HG02885 (cell line): ENCODE measurements at regions not wholly inside any gene's neighbourhood (a gene's known extent, or its start where the extent isn't known, plus 50 kb on each side); places are given as distances from the start of the nearest gene placed in this dataset.

Source experiments
- ATAC-seq: cut with Tn5 transposase; IDR thresholded peaks from one replicate; pipeline ENCODE4 v1.9.1; 2021; ENCODE audit warnings: mild to moderate bottlenecking; ENCODE audit not compliant: unreplicated experiment, poor library complexity

- no peak for ATAC-seq
These were observed 93.4 kb upstream of the CDH6 start for GRCh38 chr5:31100047-31100575.

DNA sequence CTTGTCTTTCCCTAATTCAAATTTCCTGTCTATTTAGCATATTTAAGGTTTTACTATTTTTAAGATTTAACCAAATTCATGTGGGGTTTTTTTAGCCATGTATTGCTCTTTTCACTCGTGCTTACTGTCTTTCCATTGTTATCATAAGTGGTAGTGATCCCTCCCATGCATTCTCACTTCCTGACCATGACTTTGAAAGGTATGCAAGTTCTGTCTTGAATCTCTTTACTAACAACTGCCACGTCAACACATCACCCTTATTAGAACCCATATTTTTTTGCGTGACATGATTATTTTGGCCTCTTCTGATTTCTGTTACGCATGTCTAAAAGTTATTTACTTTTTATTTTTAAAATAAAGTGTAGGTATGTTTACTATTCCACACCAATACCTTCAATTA is 94.7 kb upstream of the CDH6 start:
- no peak for ATAC-seq

- ATAC-seq = no peak
These were observed 95.6 kb upstream of the CDH6 start for GRCh38 chr5:31097851-31098250.

DNA sequence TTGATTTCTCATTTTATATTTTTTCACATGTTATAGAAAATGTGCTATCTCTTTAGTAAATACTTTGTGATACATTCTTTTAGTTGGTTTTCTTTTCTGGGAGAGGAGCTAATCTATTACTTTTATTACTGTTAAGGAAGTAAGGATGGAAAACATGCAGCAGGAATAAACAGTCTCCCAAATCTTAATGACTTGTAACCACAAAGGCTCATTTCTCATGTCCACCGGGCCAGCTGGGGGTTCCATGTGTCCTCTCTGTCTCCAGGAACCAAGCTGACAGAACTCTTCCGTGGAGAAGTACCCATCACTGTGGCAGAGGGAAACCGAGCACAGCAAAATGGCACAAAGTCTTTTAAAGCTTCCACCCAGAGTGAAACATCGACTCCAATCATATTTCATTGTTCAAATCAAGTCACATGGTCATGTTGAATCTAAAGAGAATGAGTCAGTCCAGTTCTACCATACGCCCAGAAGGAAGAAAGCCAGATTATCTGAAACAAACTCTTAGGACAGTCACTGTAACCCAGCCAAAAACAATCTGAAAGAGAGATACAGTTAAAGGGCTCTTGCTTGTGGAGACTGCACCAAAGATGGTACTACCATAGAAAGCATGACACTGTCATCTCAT is 97.1 kb upstream of the CDH6 start:
- no peak for ATAC-seq

- no peak for ATAC-seq
These were observed 97.7 kb upstream of the CDH6 start for GRCh38 chr5:31095796-31096195.

DNA sequence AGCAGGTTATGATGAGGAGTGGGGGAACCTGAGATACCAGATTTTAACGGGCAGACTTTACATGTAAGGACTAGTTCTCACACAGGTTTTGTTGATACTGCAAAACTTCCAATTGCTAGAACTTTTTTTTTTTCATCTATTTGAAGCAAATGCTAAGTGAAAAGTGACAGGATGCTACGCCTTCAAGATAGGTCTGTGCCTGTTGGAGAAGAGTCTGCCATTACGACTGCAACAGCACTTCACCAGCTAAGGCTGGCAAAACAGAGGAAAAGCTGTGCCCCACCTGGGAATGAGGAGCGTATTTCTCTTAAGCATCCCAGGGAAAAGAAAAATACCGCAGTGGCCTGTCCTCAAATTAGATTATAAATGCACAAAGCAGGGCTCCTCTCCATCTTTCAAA is 102.0 kb upstream of the CDH6 start:
- ATAC-seq = no peak

GRCh38 chr5:31090467-31090866 is 103.0 kb upstream of the CDH6 start:
- ATAC-seq = no peak

DNA sequence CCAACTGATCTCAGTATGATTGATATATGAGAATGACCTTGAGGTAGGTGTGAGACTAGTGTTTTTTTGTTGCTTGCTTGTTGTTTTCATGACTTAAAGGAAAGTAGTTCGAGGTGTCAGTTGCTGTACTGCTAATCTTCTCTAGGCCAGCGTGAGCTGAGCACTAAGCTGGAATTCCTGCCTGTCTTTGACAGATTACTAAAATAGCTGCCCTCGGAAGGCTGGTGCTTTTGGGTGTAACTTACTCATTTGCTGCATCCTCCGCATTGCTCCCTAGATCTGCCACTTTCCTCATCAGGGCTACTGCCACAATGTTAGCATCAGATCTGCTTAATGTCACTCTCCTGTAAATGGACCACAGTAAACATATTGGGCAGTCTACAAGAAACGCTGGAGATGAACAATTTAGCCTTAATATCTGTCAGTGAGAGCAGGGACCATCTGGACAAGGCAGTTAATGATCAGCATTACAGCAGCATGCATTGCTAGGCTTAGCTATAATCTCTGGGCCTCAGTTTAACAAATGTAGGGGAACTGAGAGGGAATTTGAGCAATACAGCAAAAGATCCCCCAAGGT is 106.6 kb upstream of the CDH6 start:
- no peak for ATAC-seq

- ATAC-seq = no peak
These were observed 108.6 kb upstream of the CDH6 start for GRCh38 chr5:31084871-31085270.

DNA sequence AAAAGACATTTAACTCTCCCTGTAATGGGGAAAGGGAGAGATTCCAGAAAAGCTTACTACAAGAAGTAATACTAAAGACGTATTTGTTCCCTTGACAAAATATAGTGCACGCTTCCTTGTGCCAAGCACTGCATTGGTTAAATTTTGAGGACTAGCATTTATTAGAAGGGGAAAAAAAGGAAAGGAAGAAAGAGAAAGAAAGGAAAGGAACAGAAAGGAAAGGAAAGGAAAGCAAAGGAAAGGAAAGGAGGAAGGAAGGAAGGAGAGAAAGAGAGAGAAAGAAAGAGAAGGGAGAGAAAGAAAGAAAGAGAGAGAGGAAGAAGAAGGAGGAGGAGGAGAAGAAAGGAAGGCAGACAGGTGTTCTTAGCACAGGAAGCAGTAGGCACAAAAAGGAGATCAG is 110.1 kb upstream of the CDH6 start:
- ATAC-seq = no peak

DNA sequence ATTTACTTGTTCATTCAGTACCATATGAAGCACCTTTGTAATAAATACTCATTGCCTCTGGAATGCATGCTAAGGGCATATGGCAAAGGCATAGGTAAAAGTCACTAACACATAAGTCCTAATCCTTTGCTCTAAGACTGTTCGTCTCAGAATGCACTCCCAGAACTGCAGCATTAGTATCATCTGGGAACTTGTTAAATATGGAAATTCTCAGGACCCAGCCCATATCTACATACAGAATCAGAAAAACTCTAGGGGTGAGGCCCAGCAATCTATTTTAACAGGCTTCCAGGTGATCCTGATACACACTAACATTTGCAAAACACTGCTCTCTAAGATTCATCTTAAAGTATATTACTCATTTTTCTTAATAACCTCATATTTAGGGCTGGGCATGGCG is 113.8 kb upstream of the CDH6 start:
- no peak for ATAC-seq

- ATAC-seq = no peak
These were observed 114.5 kb upstream of the CDH6 start for GRCh38 chr5:31078956-31079355.

GRCh38 chr5:31075981-31076380 is 117.5 kb upstream of the CDH6 start:
- ATAC-seq = no peak

- ATAC-seq = no peak
These were observed 125.2 kb upstream of the CDH6 start for GRCh38 chr5:31068287-31068686.

GRCh38 chr5:31066655-31067328 is 126.7 kb upstream of the CDH6 start:
- ATAC-seq = no peak

DNA sequence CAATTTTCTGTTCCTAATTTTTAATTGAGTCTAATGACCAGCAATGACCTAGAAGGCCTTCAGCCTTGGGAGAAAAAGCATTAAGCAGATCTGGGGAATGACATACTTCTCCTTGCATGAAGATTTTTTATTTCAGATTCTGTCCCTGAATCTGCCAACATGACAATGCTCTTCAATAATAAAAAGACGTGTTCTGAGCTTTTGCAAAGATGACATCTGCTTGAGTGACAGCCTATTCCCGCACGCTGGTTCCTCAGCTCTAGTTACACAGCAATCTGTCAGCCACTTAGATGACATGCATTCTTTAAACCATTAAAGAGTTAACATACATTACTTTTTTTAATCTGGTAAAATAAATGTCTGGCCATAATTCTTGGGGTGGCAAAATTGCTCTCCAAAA is 129.3 kb upstream of the CDH6 start:
- ATAC-seq = no peak

DNA sequence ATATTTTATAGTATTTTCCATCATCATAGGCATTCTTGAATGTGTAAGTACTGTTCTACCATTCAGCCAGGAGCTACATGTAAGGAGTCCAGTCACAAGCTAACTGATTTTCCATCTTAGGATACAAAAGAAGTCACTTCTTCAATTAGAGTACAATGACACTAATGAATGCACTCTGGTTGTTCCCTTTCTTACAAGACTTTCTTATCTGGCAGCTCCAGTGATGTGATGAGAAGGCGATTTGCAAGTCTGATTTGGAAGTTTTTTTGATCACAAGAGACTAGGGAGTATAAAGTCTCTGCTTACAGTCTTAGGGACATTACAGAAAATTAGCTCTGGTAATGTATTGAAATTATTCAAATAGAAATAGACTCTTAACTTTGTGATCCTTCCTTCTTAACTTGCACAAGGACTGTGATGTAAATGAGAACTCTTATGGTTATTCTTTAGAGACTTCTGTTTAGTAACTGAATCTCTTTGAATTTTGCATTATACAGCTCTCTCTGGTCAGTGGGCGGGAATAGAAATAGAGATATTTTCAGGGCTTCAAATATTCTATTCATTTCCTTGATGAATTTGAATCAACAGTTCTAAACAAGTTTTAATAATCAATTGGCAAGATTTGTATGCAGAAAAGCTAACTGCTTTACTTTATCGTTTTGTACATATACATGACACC is 130.4 kb upstream of the CDH6 start:
- ATAC-seq = no peak

- no peak for ATAC-seq
These were observed 133.6 kb upstream of the CDH6 start for GRCh38 chr5:31059889-31060288.

DNA sequence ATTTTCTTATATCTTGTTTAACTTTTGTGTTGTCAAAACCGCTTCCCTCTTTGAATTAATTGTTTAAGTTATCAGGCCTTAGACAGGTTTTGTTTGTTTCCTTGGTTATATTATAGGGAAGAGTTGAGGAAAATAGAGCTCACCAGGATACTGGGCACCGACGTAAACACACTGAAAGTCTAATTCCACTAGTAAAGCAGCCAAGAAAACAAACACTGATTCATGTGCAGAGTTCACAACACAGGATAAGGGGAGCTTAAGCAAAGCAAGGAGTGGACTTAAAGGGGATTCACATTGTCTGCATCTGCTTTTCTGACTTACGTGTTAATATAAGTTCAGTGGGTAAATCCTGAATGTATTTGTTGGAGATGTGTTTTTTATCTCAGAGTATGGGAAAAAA is 139.0 kb upstream of the CDH6 start:
- ATAC-seq = no peak

GRCh38 chr5:31052937-31053658 is 140.4 kb upstream of the CDH6 start:
- no peak for ATAC-seq

DNA sequence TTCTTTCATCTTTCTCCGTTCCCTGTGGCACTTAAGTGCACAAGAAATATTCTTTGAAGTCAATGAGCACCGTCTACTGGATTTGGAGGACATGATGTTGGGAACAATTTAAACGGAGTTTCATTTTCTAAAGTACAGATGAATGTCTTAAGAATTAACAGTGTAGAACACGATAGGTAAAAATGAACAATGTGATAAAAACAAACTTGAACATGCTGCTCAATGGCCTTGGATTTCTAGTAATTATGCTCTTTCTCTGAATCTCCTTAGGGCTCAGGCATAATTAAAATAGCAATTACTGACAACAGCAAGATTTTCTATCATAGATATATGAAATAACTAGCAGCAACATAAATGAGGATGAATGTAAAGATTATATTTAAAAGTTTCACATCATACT is 142.2 kb upstream of the CDH6 start:
- ATAC-seq = no peak
